Peyer's patch (tissue), 4 donors: ENCODE measurements at regions not wholly inside any gene's neighbourhood (a gene's known extent, or its start where the extent isn't known, plus 50 kb on each side); places are given as distances from the start of the nearest gene placed in this dataset.

Experiments used
- DNase-seq, 3 donors: peaks; one replicate each; pipeline ENCODE4 v3.0.0-alpha.2; 2017 to 2019
- H3K27ac ChIP-seq, 4 donors: fragments of 200-600 bp; sonication (generic); one replicate each; pipeline ENCODE4 v1.5.1; 2016 to 2019
- H3K27me3 ChIP-seq, 2 donors: fragments of 200-600 bp; sonication (generic); one replicate each; pipeline ENCODE4 v1.5.1; 2019
- H3K36me3 ChIP-seq, 3 donors: fragments of 200-600 bp; sonication (generic); one replicate each; pipeline ENCODE4 v1.5.1; 2016 to 2019
- H3K4me1 ChIP-seq, 4 donors: fragments of 200-600 bp; sonication (generic); one replicate each; pipeline ENCODE4 v1.5.1; 2016 to 2019
- H3K4me3 ChIP-seq, 4 donors: fragments of 200-600 bp; sonication (generic); 1 replicate in 3 of 4; 2 replicates in 1 of 4; pipeline ENCODE4 v1.5.1; 2016 to 2019; ENCODE audit warnings: mild to moderate bottlenecking in 1 of 4
- H3K9me3 ChIP-seq, 4 donors: fragments of 200-600 bp; sonication (generic); one replicate each; pipeline ENCODE4 v1.5.1; 2016 to 2019; ENCODE audit warnings: mild to moderate bottlenecking in 1 of 4
- POLR2A ChIP-seq, 2 donors: fragments of 450-650 bp; IDR thresholded peaks; one replicate each; pipeline ENCODE4 v1.5.1; 2017; ENCODE audit warnings: antibody characterized with exemption in 2 of 2, mild to moderate bottlenecking in 2 of 2, moderate library complexity in 2 of 2
- TF ChIP-seq, protein P1 (sequence below), 6 experiments: fragments of 450-650 bp in 4 of 6; fragments of 200-600 bp in 2 of 6; sonication (generic) in 1 of 6; IDR thresholded peaks; one replicate each; pipeline ENCODE4 v1.5.1; 2017 to 2019; ENCODE audit warnings: antibody characterized with exemption in 6 of 6, mild to moderate bottlenecking in 3 of 6, moderate library complexity in 1 of 6

DNA sequence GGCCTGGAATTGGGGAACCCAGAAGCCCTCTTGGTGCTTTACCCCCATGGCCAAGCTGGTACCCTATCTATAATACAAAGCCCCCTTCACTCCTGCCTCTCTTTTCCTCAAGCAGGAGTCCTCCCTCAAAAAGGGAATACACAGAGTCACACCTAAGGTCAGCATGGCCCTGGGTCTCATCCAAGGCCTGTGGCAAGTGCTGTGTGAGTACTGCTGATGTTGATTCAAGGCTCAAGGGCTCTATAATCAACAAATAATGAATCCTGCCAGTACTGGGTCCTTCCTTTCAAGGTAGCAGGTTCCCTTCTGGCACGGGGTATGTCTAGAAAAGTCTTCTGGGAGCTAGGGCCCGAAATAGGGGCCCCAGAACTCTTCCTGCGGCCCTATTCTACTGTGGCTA, 187.3 kb downstream of the CYB561 start:
- H3K9me3 ChIP-seq: no peaks in the 10 kb centered on the region

DNA sequence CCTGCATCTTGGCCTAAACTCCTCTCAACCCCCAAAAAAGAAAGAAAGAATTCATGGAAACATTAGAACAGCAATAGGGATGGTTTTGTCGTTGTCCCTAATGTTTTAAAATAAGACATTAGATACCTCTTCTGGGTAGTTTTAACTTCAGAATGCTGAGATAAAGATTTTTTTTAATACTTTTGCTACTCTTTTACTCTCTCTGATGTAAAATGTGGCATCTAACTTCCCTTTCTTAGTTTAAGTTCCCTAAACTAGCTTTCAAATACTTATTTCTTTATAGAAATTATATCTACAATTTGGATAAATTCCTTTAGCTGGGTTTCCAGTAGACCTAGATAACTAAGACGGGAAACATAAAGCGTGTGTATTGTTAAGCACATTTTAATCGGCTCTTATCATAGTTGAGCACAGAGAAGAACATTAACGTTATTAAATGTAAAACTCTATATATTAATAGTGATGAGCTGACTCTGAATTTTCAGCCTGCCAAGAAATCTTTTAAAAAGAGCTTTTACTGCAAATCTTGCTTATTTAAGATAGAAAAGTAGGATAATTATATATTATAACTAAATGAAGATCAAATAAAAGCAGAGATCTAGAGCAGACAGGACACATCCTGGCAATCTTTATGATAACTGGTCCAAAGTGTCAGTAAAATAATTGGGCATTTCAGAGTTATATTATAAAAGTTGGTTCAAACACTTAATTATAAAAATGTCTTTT, 183.2 kb downstream of the CYB561 start:
- no peak for DNase-seq
- Histone ChIP-seq H3K36me3 (no peaks in the 10 kb centered on the region), H3K27me3 (no peaks in the 10 kb centered on the region), H3K9me3 (no peaks in the 10 kb centered on the region), H3K27ac (no peak overlapping the region), H3K4me1 (no peaks in the 10 kb centered on the region), H3K4me3 (no peak overlapping the region)
- TF ChIP-seq, protein P1, sequence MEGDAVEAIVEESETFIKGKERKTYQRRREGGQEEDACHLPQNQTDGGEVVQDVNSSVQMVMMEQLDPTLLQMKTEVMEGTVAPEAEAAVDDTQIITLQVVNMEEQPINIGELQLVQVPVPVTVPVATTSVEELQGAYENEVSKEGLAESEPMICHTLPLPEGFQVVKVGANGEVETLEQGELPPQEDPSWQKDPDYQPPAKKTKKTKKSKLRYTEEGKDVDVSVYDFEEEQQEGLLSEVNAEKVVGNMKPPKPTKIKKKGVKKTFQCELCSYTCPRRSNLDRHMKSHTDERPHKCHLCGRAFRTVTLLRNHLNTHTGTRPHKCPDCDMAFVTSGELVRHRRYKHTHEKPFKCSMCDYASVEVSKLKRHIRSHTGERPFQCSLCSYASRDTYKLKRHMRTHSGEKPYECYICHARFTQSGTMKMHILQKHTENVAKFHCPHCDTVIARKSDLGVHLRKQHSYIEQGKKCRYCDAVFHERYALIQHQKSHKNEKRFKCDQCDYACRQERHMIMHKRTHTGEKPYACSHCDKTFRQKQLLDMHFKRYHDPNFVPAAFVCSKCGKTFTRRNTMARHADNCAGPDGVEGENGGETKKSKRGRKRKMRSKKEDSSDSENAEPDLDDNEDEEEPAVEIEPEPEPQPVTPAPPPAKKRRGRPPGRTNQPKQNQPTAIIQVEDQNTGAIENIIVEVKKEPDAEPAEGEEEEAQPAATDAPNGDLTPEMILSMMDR (IDR thresholded peaks at IDR 0.05): no peak
- no peak for TF ChIP-seq POLR2A (IDR thresholded peaks at IDR 0.05)

More for the DNA sequence above, 187.3 kb downstream of the CYB561 start:
- no peaks in the 10 kb centered on the region for H3K27me3 ChIP-seq
- DNase-seq: no peak
- H3K4me1 ChIP-seq: no peaks in the 10 kb centered on the region
- TF ChIP-seq, protein P1 (IDR thresholded peaks at IDR 0.05): no peak
- TF ChIP-seq POLR2A (IDR thresholded peaks at IDR 0.05): no peak
- no peaks in the 10 kb centered on the region for H3K36me3 ChIP-seq
- no peak overlapping the region for H3K27ac ChIP-seq
- no peak overlapping the region for H3K4me3 ChIP-seq

DNA sequence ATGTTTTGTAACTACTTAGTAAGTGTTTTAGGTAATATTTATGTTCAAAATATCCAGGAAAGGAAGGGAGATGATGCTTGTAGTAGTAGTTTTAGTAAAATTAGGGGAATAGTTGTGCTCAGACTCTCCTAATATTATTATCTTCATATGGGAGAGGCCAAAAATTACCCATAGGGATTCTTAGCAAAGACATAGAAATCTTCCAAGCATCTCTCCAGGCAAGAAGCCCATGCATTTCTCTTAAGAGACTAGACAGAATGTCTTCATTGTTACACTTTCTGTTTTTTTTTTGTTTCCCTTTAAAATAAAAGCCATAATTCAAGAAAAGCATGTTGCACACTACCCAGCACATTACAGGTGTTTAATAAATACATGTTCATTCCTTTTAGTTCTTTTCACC, 180.6 kb downstream of the CYB561 start:
- Histone ChIP-seq H3K27ac (no peak overlapping the region), H3K4me3 (no peak overlapping the region), H3K9me3 (no peaks in the 10 kb centered on the region), H3K27me3 (no peaks in the 10 kb centered on the region), H3K4me1 (no peaks in the 10 kb centered on the region), H3K36me3 (no peaks in the 10 kb centered on the region)
- DNase-seq: no peak
- no peak for TF ChIP-seq POLR2A (IDR thresholded peaks at IDR 0.05)
- TF ChIP-seq, protein P1 (IDR thresholded peaks at IDR 0.05): no peak

DNA sequence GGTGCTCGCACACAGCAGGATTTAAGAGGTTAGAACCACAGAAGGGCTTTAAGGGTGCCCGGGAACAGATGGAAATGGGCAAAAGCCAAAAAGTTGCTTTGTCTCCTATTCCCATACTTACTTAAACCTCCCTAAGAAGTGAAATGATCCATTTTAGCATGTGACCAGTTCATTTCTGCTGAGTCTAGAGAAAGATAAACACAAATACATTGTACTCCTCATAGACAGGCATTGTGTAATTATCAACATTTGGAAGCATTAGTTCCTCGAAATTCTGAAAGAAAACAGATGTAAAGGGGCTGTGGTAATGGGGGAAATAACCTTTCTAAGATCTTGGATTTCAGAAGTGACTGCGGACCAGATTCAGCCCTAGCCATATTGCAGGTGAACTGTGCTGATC, 178.3 kb downstream of the CYB561 start:
- no peak for DNase-seq
- H3K4me3 ChIP-seq: no peak overlapping the region

DNA sequence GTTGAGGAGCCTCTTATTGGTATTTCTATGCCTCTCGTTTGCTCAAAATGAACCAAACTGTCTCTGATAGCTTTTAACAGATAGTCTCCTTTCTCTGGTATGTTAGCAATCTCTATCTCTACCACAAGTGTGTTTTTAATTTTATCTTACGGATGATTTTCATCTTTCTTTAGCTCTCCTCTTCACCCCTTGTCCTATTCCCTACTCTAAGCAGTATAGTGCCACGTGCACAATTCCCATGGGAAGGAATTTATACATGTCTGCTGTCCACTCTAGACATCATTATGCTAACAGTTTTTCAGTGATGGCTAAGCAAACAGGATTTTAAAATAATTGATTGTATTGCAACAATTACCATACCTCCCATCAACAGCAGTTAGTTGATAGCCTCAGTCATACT, 177.3 kb downstream of the CYB561 start:
- DNase-seq: no peak
- Histone ChIP-seq H3K4me1 (no peaks in the 10 kb centered on the region), H3K4me3 (no peak overlapping the region), H3K27ac (no peak overlapping the region), H3K36me3 (no peaks in the 10 kb centered on the region), H3K9me3 (no peaks in the 10 kb centered on the region), H3K27me3 (no peaks in the 10 kb centered on the region)
- TF ChIP-seq, protein P1 (IDR thresholded peaks at IDR 0.05): no peak
- no peak for TF ChIP-seq POLR2A (IDR thresholded peaks at IDR 0.05)

More for the DNA sequence above, 178.3 kb downstream of the CYB561 start:
- H3K4me1 ChIP-seq: no peaks in the 10 kb centered on the region
- no peaks in the 10 kb centered on the region for H3K27me3 ChIP-seq
- H3K27ac ChIP-seq: no peak overlapping the region
- H3K36me3 ChIP-seq: no peaks in the 10 kb centered on the region
- no peaks in the 10 kb centered on the region for H3K9me3 ChIP-seq
- TF ChIP-seq, protein P1 (IDR thresholded peaks at IDR 0.05): no peak
- no peak for TF ChIP-seq POLR2A (IDR thresholded peaks at IDR 0.05)
